ENCODE measurements at regions not wholly inside any gene's neighbourhood (a gene's known extent, or its start where the extent isn't known, plus 50 kb on each side); places are given as distances from the start of the nearest gene placed in this dataset.
"Not testable (repeated sequence)": the region's sequence is repeated elsewhere in the genome, so short reads cannot be mapped to it uniquely, and the experiment has no call there.

DNA sequence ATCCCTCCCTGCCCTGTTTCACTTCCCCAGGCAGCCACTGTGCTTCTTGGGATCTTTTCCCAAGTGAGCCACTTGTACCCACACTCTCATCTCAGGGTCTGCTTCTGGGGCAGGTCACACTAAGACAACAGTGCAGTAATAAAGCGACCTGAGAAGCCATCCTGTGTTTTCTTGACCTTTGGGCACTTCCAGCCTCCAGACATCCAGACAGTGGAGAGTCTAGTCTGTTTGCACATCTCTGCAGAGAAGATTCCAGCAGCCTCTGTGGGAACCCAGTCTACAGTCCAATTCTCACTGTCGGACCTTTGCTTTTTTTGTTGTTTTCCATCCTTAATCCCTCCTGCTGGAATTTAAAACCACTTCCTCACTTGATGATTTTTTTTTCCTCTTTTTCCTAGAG, 50.3 kb upstream of the ATP6AP2 start:
- DNase-seq, result no peak

DNA sequence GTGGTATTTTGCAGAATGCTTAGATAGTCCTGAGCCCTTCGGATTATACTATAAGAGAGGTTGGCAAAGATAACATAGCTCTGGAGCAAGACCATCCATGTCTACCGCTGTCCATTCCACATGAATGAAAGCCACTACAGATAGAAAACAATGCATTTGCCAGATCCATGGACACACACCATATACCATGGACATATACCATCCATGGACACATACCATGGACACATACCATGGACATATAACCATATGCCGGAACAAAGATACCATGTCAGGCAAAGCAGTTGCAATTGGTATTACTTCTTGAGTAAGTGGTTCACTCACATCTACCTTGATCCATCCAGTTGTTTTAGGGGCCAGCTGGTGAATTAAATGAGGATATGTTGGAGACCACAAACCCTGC, 53.2 kb upstream of the ATP6AP2 start:
- DNase-seq, result no peak

DNA sequence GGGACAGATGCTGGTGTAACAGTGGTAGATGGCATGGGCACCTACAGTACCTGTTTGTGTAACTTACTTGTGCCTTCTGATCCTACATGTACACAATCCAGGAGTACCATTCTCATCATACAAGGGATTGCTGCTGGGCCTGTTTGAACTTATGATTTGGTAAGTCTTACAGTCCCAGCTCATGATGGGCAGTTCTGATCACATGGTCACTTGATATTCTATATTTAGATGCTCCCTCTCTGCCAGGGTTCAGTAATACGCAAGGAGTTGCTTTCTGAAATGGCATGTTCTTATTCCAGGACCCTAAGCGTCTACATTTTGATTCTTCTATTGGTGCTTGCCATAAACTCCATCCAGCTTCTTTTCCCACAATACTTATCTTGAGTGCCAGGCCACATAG, 54.4 kb upstream of the ATP6AP2 start:
- DNase-seq, result no peak

DNA sequence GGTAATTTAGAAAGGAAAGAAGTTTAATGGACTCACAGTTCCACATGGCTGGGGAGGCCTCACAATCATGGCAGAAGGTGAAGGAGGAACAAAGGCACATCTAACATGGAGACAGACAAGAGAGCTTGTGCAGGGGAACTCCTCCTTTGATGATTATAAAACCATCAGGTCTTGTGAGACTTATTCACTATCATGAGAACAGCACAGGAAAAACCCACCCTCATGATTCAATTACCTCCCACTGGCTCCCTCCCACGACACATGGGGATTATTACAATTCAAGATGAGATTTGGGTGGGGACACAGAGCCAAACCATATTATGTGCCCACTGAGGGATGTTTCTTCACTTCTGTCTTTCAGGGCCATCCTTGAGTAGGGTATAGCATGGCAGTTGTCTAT, 54.9 kb upstream of the ATP6AP2 start:
- DNase-seq, result not testable (repeated sequence)

- no peak for DNase-seq
Observed at GRCh38 chrX:40524423-40524822, 56.3 kb upstream of the ATP6AP2 start.

GRCh38 chrX:40523852-40524251, 56.9 kb upstream of the ATP6AP2 start:
- no peak for DNase-seq

DNA sequence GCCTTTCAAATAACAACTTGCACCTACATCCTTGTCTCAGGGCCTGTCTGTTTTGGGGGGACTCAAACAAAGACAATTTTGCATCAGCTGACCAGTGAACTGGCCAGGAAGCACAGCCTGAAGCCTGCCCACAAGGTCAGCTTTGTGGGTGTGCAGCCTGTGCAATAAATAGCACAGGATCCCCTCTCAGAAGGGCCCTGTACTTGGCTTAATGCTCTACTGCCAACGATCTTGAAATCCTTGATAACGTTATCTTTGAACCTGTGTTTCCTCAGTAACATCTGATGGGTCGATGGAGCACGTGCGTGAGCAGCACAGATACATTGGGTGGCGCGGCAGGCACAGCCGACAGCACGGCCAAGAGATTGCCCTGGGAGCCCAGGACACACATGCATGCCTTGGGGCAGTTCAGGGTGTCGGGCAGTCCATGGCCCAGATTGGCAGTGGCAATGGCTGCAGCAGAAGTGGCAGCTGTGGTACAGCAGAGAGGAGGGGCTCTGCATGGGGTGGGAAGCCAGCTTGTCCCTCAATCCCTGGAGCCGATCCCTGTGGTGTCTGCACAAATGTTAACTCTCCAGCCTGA, 58.8 kb upstream of the ATP6AP2 start:
- no peak for DNase-seq

- DNase-seq, result no peak
Observed at GRCh38 chrX:40514376-40514775, 66.4 kb upstream of the ATP6AP2 start.

- no peak for DNase-seq
Observed at GRCh38 chrX:40513835-40514234, 66.9 kb upstream of the ATP6AP2 start.

DNA sequence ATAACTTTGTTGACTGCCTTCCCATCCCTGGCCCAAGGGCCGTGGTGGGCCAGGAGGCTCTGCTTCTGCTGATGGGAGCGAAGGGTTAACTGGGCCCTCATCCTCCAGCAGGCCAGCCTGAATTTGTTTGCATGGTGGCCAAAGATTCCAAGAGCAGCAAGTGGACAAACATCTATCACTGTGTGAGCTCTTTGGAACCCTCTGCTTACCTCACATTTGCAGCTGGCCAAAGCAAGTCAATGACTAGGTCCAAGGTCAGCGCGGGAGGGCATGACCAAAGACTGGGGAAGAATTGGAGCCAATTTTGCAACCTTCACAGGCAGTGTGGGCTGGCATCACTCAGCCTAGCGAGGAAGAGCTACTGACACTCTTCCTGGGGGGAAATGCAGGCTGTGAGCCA, 67.8 kb upstream of the ATP6AP2 start:
- no peak for DNase-seq

DNA sequence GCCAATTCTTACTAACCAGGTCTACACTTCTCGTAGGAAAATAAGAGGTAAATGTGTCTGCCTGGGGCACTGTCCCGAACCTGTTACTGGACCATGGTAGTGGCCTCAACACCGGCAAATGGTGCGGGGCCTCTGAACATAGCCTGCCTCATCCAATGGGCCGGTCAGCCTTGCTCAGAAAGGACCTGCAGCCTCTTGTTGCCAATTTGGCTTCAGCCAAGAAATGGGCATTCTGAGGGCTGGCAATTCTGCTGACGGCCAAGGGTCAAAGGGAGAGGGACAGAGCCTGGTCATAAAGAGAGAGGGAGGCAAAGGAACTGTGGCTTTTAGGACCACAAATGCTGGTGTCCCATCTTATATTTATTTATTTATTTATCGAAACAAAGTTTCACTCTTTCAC, 69.5 kb upstream of the ATP6AP2 start:
- DNase-seq, result no peak

DNA sequence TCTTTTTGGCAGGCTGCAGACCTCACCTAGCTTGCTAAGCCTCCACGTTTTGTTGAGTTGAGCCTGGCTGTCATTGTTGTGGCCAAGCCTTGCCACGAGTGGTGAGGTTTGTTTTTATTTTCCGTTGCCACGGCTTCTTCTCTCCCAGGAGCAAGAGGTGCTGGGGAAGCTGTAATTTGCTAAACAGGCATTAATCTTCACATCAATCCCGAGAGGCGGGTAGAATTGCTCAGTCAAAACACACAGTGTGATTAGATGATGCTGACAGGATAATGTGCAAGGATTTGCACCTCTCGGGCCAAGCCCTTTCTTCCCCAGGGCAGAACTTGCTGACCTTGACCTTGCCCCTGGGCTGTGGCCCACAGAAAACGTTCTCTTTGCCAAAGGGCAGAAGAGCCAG, 72.2 kb upstream of the ATP6AP2 start:
- no peak for DNase-seq

- no peak for DNase-seq
Observed at GRCh38 chrX:40506201-40506985, 74.4 kb upstream of the ATP6AP2 start.

DNA sequence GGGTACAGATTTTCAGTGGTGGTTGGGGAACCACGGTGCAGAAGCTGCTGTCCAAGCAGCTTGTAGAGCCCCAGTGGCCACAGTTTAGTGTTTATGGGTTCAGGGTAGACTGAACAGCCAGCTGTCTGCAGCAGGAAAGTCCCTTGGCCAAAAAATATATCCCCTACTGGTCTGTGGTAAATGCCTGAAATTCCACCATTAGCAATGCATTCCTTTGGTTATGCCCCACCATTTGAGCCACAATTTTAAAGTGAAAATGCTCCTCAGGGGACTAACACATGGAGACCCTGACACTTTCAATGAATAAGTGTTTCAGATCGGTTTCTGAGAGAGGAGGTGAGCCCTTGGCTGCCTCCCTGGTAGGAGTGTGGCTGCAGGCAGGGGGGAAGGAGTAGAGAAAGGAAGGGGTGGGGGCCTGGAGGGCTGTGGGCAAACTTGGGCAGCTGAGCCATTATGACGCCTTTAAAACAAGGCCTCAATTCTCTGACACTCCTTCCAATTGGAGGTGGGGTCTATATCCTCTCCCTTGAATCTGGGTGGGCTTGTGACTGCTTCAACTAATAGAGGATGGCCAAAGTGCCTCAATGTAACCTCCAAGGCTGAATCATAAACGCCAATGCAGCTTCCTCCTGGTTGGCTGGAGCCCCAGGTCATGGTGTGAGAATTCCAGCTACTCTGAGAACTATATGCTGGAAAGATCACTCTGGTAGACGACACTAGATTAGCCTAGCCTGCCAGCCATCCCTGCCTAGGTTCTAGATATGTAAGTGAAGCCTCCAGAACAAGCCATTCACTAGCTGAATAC, 75.8 kb upstream of the ATP6AP2 start:
- DNase-seq, result peak; percentile 72

GRCh38 chrX:40503094-40503493, 77.7 kb upstream of the ATP6AP2 start:
- no peak for DNase-seq

DNA sequence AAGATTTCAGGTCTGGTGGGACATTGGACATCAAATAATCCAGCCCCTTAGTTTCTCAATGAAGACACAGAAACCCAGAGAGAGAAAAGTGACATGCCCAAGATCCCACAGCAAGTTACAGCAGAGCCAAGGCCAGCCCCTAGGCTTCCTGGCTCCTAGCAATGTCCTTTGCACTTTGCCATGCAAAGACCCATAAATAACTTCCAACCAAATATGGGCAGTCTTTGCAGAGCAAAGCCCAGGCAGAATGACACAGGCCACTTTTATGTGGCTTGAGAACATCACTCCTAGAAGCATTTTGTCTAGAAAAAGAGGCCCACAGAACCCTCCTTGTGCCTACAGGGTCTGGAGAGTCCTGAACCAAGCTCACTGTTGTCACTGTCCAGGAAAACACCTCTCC, 78.1 kb upstream of the ATP6AP2 start:
- DNase-seq, result no peak

- no peak for DNase-seq
Observed at GRCh38 chrX:40501164-40501855, 79.5 kb upstream of the ATP6AP2 start.

GRCh38 chrX:40496728-40497127, 84.0 kb upstream of the ATP6AP2 start:
- no peak for DNase-seq

GRCh38 chrX:40495659-40496058, 85.1 kb upstream of the ATP6AP2 start:
- no peak for DNase-seq

- no peak for DNase-seq
Observed at GRCh38 chrX:40494005-40494404, 86.8 kb upstream of the ATP6AP2 start.

DNA sequence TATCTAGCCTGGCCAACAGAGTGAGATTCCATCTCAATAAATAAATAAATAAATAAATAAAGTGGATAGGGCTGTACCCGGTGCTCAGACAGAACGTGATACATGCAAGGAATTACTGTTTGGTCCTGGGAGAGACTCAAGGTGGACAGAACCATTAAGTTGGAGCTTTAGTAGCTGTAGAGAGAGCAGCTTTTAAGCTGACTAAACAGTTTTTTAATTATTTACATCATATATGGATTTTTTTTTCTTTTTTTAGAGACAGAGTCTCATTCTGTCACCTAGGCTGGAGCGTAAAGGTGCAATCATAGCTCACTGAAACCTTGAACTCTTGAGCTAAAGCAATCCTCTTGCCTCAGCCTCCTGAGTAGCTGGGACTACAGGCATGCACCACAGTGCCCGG, 92.5 kb upstream of the ATP6AP2 start:
- DNase-seq, result no peak

- DNase-seq, result no peak
Observed at GRCh38 chrX:40485973-40486372, 94.8 kb upstream of the ATP6AP2 start.

- DNase-seq, result no peak
Observed at GRCh38 chrX:40485102-40485826, 95.5 kb upstream of the ATP6AP2 start.
